SHP77 (cell line): ENCODE measurements at regions not wholly inside any gene's neighbourhood (a gene's known extent, or its start where the extent isn't known, plus 50 kb on each side); places are given as distances from the start of the nearest gene placed in this dataset.

Experiments
- DNase-seq, 2 experiments: peaks; one replicate each; lab custom pipeline; 2025; lab: John Stamatoyannopoulos, UW

DNA sequence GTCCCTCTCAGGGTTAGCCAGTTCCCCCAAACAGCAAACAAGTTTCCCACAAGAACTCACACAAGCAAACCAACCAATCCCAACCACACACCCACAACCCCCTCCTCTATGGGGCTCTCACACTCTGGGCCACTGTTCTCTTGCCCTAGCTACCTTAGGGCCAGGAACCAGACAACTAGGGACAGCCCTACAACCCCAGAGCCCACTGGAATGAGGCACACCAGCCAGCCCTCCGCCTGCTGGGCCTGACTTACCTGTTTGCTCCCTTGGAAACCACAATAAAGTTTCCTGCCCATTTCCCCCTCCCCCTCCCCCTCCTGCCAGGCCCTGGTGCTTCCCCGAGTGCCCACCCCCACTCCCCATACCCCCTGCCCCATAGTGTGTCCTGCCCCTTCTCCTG is 132.6 kb downstream of the WDR11 start:
- DNase-seq = no peak

- no peak for DNase-seq
Observed at GRCh38 chr10:120984221-120984620, 133.1 kb downstream of the WDR11 start.

DNA sequence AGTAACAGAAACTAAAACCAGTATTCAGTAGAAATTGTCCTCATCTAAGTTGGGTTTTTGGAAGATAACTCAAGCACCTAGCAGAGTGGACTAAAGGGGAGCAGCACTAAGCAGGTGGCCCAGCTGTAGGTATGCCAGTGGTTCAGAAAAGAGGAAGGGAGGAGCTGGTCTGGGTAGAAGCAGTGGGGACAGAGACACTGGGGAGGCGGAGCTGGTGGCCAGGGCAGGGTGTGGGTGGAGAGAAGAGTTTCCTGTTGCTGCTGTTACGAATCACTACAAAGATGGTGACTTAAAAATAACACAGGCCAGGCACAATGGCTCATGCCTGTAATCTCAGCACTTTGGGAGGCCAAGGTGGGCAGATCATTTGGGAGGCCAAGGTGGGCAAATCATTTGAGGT is 136.2 kb downstream of the WDR11 start:
- no peak for DNase-seq

- DNase-seq = no peak
Observed at GRCh38 chr10:120988751-120989150, 137.6 kb downstream of the WDR11 start.

- DNase-seq = no peak
Observed at GRCh38 chr10:120989279-120989678, 138.1 kb downstream of the WDR11 start.

- no peak for DNase-seq
Observed at GRCh38 chr10:120989996-120990598, 138.9 kb downstream of the WDR11 start.

DNA sequence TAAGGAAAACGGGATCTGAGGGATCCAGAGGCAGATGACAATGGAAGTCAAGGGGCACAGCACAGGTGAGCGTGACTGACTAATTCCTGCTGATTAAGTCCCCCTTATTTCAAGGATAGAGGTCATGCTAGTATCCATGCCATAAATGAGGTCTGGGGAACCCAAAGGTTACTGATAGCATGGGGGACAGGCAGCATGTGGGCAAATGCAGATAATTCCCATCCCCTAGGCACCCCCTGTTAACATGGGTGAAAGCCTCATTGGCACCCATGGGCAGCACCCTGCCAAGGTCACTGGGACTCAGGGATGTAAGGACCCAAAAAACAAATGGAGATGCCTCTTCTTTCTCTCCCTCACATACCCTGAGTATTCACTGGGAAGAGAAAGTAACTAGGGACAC is 139.7 kb downstream of the WDR11 start:
- no peak for DNase-seq

DNA sequence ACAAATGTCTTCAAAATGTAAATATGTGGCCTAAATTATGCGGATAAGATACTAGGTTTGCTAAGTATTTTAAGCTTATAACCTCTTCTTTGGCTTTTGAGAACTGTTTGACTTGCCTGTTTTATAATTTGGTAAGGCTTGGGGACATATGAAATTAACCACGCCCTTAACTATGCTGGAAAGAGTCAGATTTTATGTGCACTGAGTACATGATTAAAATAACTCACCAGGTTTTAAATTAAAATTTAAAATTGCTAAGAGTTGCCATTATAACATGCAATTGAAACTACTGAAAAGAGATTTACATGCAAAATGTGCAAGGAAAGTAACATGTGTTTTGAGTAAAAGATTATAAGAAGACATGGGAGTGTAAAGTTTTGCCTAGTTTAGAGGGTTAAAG is 141.9 kb downstream of the WDR11 start:
- no peak for DNase-seq

- DNase-seq = no peak
Observed at GRCh38 chr10:120995768-120996167, 144.6 kb downstream of the WDR11 start.

- no peak for DNase-seq
Observed at GRCh38 chr10:120996456-120997034, 145.4 kb downstream of the WDR11 start.

- DNase-seq = no peak
Observed at GRCh38 chr10:120997313-120997712, 146.2 kb downstream of the WDR11 start.

DNA sequence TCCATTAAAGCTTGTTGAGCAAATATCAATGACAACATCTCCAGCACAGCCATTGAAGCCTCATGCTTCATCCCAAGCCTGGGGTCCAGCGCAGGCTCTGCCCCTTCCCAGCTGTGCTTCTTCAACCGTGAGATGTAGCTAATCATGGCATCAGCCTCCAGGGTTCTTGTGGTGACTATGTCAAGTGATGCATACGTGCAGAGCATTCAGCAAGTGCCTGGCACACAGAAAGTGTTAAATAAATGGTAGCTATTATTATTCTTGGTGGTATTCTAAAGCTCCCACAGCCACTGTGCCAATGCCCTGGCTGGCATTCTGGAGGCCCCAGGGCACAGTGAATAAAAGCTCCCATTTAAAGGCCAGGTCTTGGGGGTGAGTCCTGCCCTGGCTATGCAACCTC is 146.6 kb downstream of the WDR11 start:
- DNase-seq = no peak

DNA sequence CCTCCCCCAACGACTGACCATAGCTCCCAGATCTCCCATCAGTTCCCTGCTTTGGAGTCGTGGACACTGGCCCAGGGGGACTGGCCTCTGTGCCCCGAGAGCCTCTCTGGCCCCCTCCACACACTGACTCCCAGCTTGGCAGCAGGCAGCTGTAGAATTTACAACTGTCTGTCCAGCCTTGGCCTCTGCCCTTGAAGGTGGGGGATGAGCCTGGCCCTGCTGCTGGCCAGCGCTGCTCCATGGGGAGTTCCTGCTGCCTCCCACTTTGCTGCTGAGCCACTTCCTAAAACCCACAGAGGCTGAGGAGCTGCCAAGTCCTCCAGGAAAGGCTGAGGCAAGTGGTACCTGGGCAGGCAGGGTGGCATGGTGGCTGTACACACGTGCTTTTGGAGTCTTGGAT is 147.1 kb downstream of the WDR11 start:
- DNase-seq = no peak

DNA sequence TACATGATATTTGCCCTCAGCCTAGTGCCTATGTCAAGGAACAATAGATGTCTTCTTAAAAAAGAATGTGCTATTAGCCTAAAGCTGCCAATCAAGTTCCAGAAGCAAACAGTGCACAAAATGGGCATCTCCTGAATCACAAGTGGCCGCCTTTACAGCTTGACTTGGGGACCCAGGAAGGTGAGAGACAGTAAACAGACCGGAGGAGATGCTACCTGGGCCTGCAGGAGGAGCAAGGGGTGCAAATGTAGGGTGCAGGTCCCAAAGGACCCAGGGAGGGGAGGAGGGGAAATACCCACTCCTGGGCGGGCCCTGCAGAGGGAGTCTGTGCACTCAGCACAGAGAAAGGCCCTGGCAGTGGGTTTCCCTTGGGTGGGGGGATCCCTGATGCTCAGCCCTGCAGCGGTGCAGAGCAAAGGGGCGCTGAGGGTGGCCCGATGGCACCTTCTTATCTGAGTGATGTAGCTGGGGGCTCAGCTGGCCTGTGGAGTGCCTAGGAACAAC is 147.7 kb downstream of the WDR11 start:
- DNase-seq = no peak

DNA sequence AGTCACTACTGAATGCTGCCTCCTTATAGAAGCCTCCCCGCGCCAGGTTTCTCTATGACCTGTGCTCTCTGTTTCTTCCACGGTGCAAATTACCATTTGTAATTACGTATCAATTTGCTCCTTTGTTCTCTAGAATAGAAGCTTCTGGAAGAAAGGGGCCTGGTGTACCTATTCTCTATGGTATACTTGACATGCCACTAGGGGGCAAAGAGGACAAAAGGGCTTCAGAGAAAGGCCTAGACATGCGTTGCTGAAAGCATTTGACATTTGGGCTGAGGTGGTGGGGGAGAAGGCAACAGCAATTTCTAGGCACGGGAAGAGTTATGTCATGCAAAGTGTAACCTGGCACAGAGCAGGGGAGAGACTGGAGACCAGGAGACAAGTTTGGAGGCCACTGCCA is 148.7 kb downstream of the WDR11 start:
- no peak for DNase-seq

- no peak for DNase-seq
Observed at GRCh38 chr10:121002586-121003205, 151.5 kb downstream of the WDR11 start.

DNA sequence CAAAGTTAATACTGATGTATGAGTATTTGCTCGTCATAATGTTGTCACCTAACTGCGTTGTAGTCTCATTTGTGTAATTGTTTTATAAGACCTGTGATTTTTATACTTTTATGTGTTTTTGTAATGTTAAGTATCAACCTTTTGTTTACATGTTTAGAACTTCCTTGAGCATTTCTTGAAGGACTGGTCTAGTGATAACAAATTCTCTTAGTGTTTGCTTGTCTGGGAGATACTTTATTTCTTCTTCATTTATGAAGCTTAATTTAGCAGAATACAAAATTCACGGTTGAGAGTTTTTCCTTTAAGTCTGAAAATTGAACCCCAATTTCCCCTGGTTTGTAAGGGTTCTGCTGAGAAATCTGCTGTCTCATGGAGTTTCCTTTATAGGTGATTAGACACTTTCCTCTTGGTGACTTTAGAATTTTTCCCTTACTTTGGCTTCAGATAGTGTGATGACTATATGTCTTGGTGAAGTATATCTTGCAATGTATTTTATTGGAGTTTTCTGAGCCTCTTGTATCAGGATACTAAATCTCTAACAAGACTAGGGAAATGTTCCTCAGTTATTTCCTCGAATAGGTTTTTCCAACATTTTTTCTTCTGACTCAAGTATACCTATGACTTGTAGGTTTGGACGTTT is 154.9 kb downstream of the WDR11 start:
- DNase-seq = no peak

DNA sequence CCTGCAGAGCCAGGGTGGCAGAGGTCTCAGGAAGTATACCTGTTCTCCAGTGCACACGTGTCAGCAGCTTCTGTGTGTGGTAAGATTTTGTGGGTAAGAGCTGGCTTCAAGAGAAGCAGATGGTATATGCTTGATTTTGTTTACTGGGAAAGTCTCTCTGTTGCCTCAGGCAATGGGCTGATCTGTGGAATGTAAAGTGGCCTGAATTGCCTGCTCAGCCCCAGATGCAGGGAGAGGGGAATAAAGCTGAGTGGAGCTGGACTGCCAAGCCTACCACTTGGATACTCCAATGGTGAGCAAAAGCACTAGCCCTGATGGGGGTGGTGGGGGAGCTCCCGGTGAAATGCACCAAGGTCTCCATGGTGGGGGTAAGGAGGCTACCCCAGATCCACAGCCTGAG is 156.1 kb downstream of the WDR11 start:
- no peak for DNase-seq

DNA sequence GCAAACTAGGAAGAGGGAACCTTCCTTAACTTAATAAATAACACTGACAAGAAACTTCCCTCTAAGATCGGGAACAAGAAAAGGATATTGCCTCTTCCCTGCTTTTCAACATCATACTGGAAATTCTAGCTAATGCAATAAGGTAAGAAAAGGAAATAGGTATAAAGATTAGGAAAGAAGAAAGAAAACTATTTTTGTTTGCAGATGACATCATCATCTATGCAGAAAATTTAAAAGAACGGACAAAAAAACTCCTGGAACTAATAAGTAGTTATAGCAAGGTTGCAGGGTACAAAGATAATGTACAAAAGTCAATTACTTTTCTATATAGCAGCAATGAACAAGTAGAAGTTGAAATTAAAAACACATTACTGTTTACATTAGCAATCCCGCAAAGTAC is 164.8 kb downstream of the WDR11 start:
- DNase-seq = no peak

DNA sequence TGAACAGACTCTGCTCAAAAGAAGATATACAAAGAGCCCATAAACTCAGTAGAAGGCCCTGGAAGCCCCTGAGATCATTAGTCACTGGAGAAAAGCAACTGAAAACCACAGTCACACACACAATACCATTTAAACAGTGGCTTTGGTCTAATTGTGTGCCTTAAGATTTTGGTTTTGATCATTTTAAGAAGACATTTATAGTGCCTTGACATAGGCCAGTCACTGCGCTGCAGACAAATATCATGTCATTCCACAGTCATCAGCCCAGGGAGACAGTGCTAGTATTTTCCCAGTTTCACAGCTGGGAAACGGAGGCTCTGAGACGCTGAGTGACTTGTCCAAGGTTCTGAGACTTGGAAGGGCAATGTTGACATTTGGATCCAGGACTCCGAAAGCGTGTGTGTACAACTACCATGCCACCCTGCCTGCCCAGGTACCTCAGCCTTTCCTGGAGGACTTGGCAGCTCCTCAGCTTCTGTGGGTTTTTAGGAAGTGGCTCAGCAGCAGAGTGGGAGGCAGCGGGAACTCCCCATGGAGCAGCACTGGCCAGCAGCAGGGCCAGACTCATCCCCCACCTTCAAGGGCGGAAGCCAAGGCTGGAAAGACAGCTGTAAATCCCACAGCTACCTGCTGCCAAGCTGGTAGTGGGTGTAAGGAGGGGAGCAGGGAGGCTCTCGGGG is 173.9 kb downstream of the WDR11 start:
- DNase-seq = no peak

GRCh38 chr10:121025731-121026130 is 174.6 kb downstream of the WDR11 start:
- DNase-seq = no peak

DNA sequence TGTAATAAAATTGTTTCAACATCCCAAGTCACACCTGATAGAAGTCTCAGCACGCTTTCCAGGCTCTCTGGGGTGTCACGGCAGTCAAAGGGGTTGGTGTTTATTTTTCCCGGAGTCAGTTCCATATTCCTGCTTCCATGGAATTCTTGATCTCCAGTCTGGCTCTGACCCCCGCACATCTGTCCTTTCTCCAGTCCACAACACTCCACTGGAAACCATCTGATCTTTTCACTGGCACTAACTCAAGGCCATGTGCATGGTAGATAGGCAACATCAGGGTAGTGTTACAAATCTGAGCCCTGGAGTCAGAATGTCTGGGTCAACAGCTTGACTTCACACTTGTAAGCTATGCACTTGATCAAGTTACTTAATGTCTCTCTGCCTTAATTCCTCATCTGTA is 176.2 kb downstream of the WDR11 start:
- DNase-seq = no peak

- DNase-seq = no peak
Observed at GRCh38 chr10:121032460-121032859, 181.3 kb downstream of the WDR11 start.
